ENCODE measurements at regions not wholly inside any gene's neighbourhood (a gene's known extent, or its start where the extent isn't known, plus 50 kb on each side); places are given as distances from the start of the nearest gene placed in this dataset.

- ChIA-PET CTCF (no interaction called here), POLR2A (no interaction called here)
- no peak for TF ChIP-seq ZNF423 (CRISPR knock-in tag; IDR thresholded peaks at IDR 0.05)
- TF ChIP-seq E2F5 (CRISPR knock-in tag; IDR thresholded peaks at IDR 0.05), result no peak
- no peak for TF ChIP-seq ZNF425 (CRISPR knock-in tag; conservative IDR thresholded peaks at IDR 0.05)
- TF ChIP-seq GABPB1 (CRISPR knock-in tag; IDR thresholded peaks at IDR 0.05), result no peak
- no peak for TF ChIP-seq CREM (CRISPR knock-in tag; IDR thresholded peaks at IDR 0.05)
- no peak for TF ChIP-seq FOXK1 (CRISPR knock-in tag; IDR thresholded peaks at IDR 0.05)
- no peak for TF ChIP-seq JUN (CRISPR knock-in tag; IDR thresholded peaks at IDR 0.05)
- no peak for TF ChIP-seq OVOL2 (CRISPR knock-in tag; IDR thresholded peaks at IDR 0.05; ENCODE audit: borderline replicate concordance)
- no peak for TF ChIP-seq NFYB (CRISPR knock-in tag; conservative IDR thresholded peaks at IDR 0.05; ENCODE audit: low read depth)
- no peak for TF ChIP-seq CREB1 (CRISPR knock-in tag; IDR thresholded peaks at IDR 0.05)
- TF ChIP-seq PREB (CRISPR knock-in tag; IDR thresholded peaks at IDR 0.05; ENCODE audit: borderline replicate concordance), result no peak
- TF ChIP-seq NR2C2 (CRISPR knock-in tag; IDR thresholded peaks at IDR 0.05), result no peak
- TF ChIP-seq MXD4 (CRISPR knock-in tag; IDR thresholded peaks at IDR 0.05; ENCODE audit: borderline replicate concordance), result no peak
- TF ChIP-seq ZNF219 (CRISPR knock-in tag; IDR thresholded peaks at IDR 0.05; ENCODE audit: borderline replicate concordance), result no peak
- TF ChIP-seq TP53 (CRISPR knock-in tag; IDR thresholded peaks at IDR 0.05), result no peak
- Mint-ChIP-seq H3K27ac (no peak overlapping the region), H3K27me3 (ENCODE audit: low read depth) (no peaks in the 10 kb centered on the region; the same call in 1 of the 2 replicates), H3K36me3 (peaks cover 5% of the 10 kb centered on the region), H3K4me1 (peaks cover 17% of the 10 kb centered on the region), H3K9me3 (peaks cover 6% of the 10 kb centered on the region), H3K4me3 (no peak overlapping the region)
- DNase-seq (ENCODE audit: low spot score) (no peak), ATAC-seq (no peak)
Observed at GRCh38 chr9:111162026-111162425, 123.8 kb upstream of the LPAR1 start.

GRCh38 chr9:111161015-111161415, 122.7 kb upstream of the LPAR1 start:
- peaks cover 17% of the 10 kb centered on the region for H3K4me1 Mint-ChIP-seq
- H3K27me3 Mint-ChIP-seq (ENCODE audit: low read depth), result no peaks in the 10 kb centered on the region
- H3K9me3 Mint-ChIP-seq, result no peaks in the 10 kb centered on the region
- ChIA-PET CTCF (no interaction called here), POLR2A (no interaction called here)
- no peaks in the 10 kb centered on the region for H3K36me3 Mint-ChIP-seq
- H3K4me3 Mint-ChIP-seq, result no peak overlapping the region
- DNase-seq (ENCODE audit: low spot score) (no peak), ATAC-seq (no peak)
- H3K27ac Mint-ChIP-seq, result no peak overlapping the region
- TF ChIP-seq ATF2 (CRISPR knock-in tag; IDR thresholded peaks at IDR 0.05; ENCODE audit: borderline replicate concordance, low read depth) (no peak), GRHL2 (CRISPR knock-in tag; IDR thresholded peaks at IDR 0.05; ENCODE audit: insufficient replicate concordance, severe bottlenecking) (no peak), SMAD3 (CRISPR knock-in tag; IDR thresholded peaks at IDR 0.05; ENCODE audit: borderline replicate concordance) (no peak), NFE2L1 (CRISPR knock-in tag; IDR thresholded peaks at IDR 0.05) (no peak), SP1 (CRISPR knock-in tag; conservative IDR thresholded peaks at IDR 0.05) (no peak), NR3C1 (CRISPR knock-in tag; conservative IDR thresholded peaks at IDR 0.05; ENCODE audit: low read depth) (no peak), ZNF219 (CRISPR knock-in tag; IDR thresholded peaks at IDR 0.05; ENCODE audit: borderline replicate concordance) (no peak), ARID4B (CRISPR knock-in tag; IDR thresholded peaks at IDR 0.05; ENCODE audit: borderline replicate concordance) (no peak), GABPB1 (CRISPR knock-in tag; IDR thresholded peaks at IDR 0.05) (no peak), ZNF263 (CRISPR knock-in tag; IDR thresholded peaks at IDR 0.05; ENCODE audit: low read depth) (no peak), ZNF317 (CRISPR knock-in tag; IDR thresholded peaks at IDR 0.05; ENCODE audit: borderline replicate concordance, low read depth) (no peak), ESRRA (CRISPR knock-in tag; IDR thresholded peaks at IDR 0.05; ENCODE audit: borderline replicate concordance) (no peak)
